HEK293 (cell line): ENCODE measurements at regions not wholly inside any gene's neighbourhood (a gene's known extent, or its start where the extent isn't known, plus 50 kb on each side); places are given as distances from the start of the nearest gene placed in this dataset.

Experiments
- CTCF ChIA-PET: fragments of 350-600 bp; formaldehyde crosslinking; extraction: SDS; loops from one replicate; lab custom pipeline; 2021; ENCODE audit warnings: antibody characterized with exemption; lab: Yijun Ruan, JAX
- POLR2A ChIA-PET: fragments of 300-600 bp; formaldehyde crosslinking; extraction: SDS; loops from one replicate; lab custom pipeline; 2020; ENCODE audit warnings: antibody characterized with exemption, inconsistent platforms; lab: Yijun Ruan, JAX
- H3K27ac ChIP-seq: fragments of 200-500 bp; sonication (Bioruptor generic); 2 replicates; pipeline ENCODE4 v1.5.1; 2014; ENCODE audit warnings: low read depth, low read length, control low read depth, inconsistent platforms; ENCODE audit errors: extremely low read depth
- H3K36me3 ChIP-seq, 2 experiments: fragments of 200-500 bp in 1 of 2; sonication (Bioruptor generic) in 1 of 2; 1 replicate in 1 of 2; 2 replicates in 1 of 2; pipeline ENCODE4 v1.5.1; 2014 to 2017; ENCODE audit warnings: inconsistent platforms in 2 of 2, low read length in 2 of 2; ENCODE audit not compliant: control insufficient read depth in 2 of 2, insufficient read depth in 1 of 2
- H3K4me1 ChIP-seq: fragments of 200-500 bp; sonication (Bioruptor generic); 2 replicates; pipeline ENCODE4 v1.5.1; 2014; ENCODE audit warnings: mild to moderate bottlenecking, low read length, inconsistent platforms; ENCODE audit not compliant: control insufficient read depth, insufficient read depth
- H3K4me3 ChIP-seq: 2 replicates; pipeline ENCODE4 v1.5.1; 2011; ENCODE audit warnings: low read depth, mild to moderate bottlenecking, control low read depth, low read length, moderate library complexity
- H3K9me3 ChIP-seq: fragments of 200-500 bp; sonication (Bioruptor generic); 2 replicates; pipeline ENCODE4 v1.5.1; 2014; ENCODE audit warnings: low read depth, low read length, inconsistent platforms; ENCODE audit not compliant: control insufficient read depth, insufficient read depth
- FEZF1 ChIP-seq: fragments of 450-650 bp; formaldehyde crosslinking; IDR thresholded peaks from 2 replicates; pipeline ENCODE4 v1.5.1; 2016; ENCODE audit warnings: missing biosample characterization, missing genetic modification characterization
- MZF1 ChIP-seq: fragments of 450-650 bp; formaldehyde crosslinking; IDR thresholded peaks from 2 replicates; pipeline ENCODE4 v1.5.1; 2017; ENCODE audit warnings: missing biosample characterization, missing genetic modification characterization, borderline replicate concordance
- OSR2 ChIP-seq: fragments of 450-650 bp; formaldehyde crosslinking; IDR thresholded peaks from 2 replicates; pipeline ENCODE4 v1.5.1; 2016; ENCODE audit warnings: missing biosample characterization, missing genetic modification characterization
- REST ChIP-seq: fragments of 450-650 bp; formaldehyde crosslinking; IDR thresholded peaks from 2 replicates; pipeline ENCODE4 v1.5.1; 2016; ENCODE audit warnings: missing biosample characterization, missing genetic modification characterization
- SALL2 ChIP-seq: fragments of 450-650 bp; formaldehyde crosslinking; IDR thresholded peaks from 2 replicates; pipeline ENCODE4 v1.5.0; 2017; ENCODE audit warnings: missing biosample characterization, mild to moderate bottlenecking, missing genetic modification characterization, borderline replicate concordance
- TCF7L2 ChIP-seq: IDR thresholded peaks from 2 replicates; pipeline ENCODE4 v1.6.1; 2011; ENCODE audit warnings: low read depth, mild to moderate bottlenecking, inconsistent platforms, low read length, moderate library complexity, borderline replicate concordance
- YY2 ChIP-seq: fragments of 450-650 bp; formaldehyde crosslinking; IDR thresholded peaks from 2 replicates; pipeline ENCODE4 v1.5.1; 2016; ENCODE audit warnings: missing biosample characterization, missing genetic modification characterization
- ZFP69B ChIP-seq: fragments of 450-650 bp; formaldehyde crosslinking; IDR thresholded peaks from 2 replicates; pipeline ENCODE4 v1.5.1; 2016; ENCODE audit warnings: missing biosample characterization, missing genetic modification characterization
- ZIC2 ChIP-seq: fragments of 450-650 bp; formaldehyde crosslinking; IDR thresholded peaks from 2 replicates; pipeline ENCODE4 v1.5.1; 2016; ENCODE audit warnings: missing biosample characterization, missing genetic modification characterization
- ZNF112 ChIP-seq: fragments of 450-650 bp; formaldehyde crosslinking; IDR thresholded peaks from 2 replicates; pipeline ENCODE4 v1.5.0; 2017; ENCODE audit warnings: missing biosample characterization, missing genetic modification characterization
- ZNF114 ChIP-seq: fragments of 450-650 bp; formaldehyde crosslinking; IDR thresholded peaks from 2 replicates; pipeline ENCODE4 v1.5.0; 2017; ENCODE audit warnings: missing biosample characterization, missing genetic modification characterization
- ZNF146 ChIP-seq: fragments of 450-650 bp; formaldehyde crosslinking; IDR thresholded peaks from 2 replicates; pipeline ENCODE4 v1.5.1; 2016; ENCODE audit warnings: missing biosample characterization, missing genetic modification characterization
- ZNF248 ChIP-seq: fragments of 450-650 bp; formaldehyde crosslinking; IDR thresholded peaks from 2 replicates; pipeline ENCODE4 v1.5.1; 2017; ENCODE audit warnings: missing biosample characterization, missing genetic modification characterization
- ZNF26 ChIP-seq: fragments of 450-650 bp; formaldehyde crosslinking; IDR thresholded peaks from 2 replicates; pipeline ENCODE4 v1.5.1; 2016; ENCODE audit warnings: missing biosample characterization, missing genetic modification characterization
- ZNF426 ChIP-seq: fragments of 450-650 bp; formaldehyde crosslinking; IDR thresholded peaks from 2 replicates; pipeline ENCODE4 v1.5.1; 2017; ENCODE audit warnings: missing biosample characterization, missing genetic modification characterization, mild to moderate bottlenecking, inconsistent platforms, moderate library complexity
- ZNF580 ChIP-seq: fragments of 450-650 bp; formaldehyde crosslinking; IDR thresholded peaks from 2 replicates; pipeline ENCODE4 v1.5.1; 2016; ENCODE audit warnings: missing biosample characterization, missing genetic modification characterization
- ZNF600 ChIP-seq: fragments of 450-650 bp; formaldehyde crosslinking; IDR thresholded peaks from 2 replicates; pipeline ENCODE4 v1.5.1; 2016; ENCODE audit warnings: missing biosample characterization, missing genetic modification characterization
- ZNF621 ChIP-seq: fragments of 450-650 bp; formaldehyde crosslinking; IDR thresholded peaks from 2 replicates; pipeline ENCODE4 v1.5.1; 2017; ENCODE audit warnings: missing biosample characterization, missing genetic modification characterization
- ZNF623 ChIP-seq: fragments of 450-650 bp; formaldehyde crosslinking; IDR thresholded peaks from 2 replicates; pipeline ENCODE4 v1.5.1; 2016; ENCODE audit warnings: missing biosample characterization, missing genetic modification characterization
- ZNF768 ChIP-seq: fragments of 450-650 bp; formaldehyde crosslinking; IDR thresholded peaks from 2 replicates; pipeline ENCODE4 v1.5.1; 2018; ENCODE audit warnings: missing biosample characterization, mild to moderate bottlenecking, missing genetic modification characterization
- ZNF837 ChIP-seq: fragments of 450-650 bp; formaldehyde crosslinking; IDR thresholded peaks from 2 replicates; pipeline ENCODE4 v1.5.1; 2016; ENCODE audit warnings: missing biosample characterization, missing genetic modification characterization
- ZNF843 ChIP-seq: fragments of 450-650 bp; formaldehyde crosslinking; IDR thresholded peaks from 2 replicates; pipeline ENCODE4 v1.5.1; 2016; ENCODE audit warnings: missing biosample characterization, missing genetic modification characterization
- ZSCAN23 ChIP-seq: fragments of 450-650 bp; formaldehyde crosslinking; IDR thresholded peaks from 2 replicates; pipeline ENCODE4 v1.5.1; 2016; ENCODE audit warnings: missing biosample characterization, missing genetic modification characterization

GRCh38 chr4:171015441-171015840 is 797.8 kb upstream of the GALNTL6 start (continued):
- TF ChIP-seq ZNF621 (tag by site-specific recombination) (no peak), ZNF112 (tag by site-specific recombination) (no peak), ZNF768 (no peak), MZF1 (no peak), ZNF837 (tag by site-specific recombination) (no peak), REST (tag by site-specific recombination) (no peak)

- Histone ChIP-seq H3K9me3 (no peaks in the 10 kb centered on the region), H3K4me3 (no peak overlapping the region), H3K27ac (no peak overlapping the region), H3K36me3 (no peaks in the 10 kb centered on the region), H3K4me1 (no peaks in the 10 kb centered on the region)
- CTCF ChIA-PET, result no interaction called here
- POLR2A ChIA-PET, result no interaction called here
- TF ChIP-seq YY2 (tag by site-specific recombination) (no peak), ZIC2 (tag by site-specific recombination) (no peak), ZSCAN23 (no peak), OSR2 (tag by site-specific recombination) (no peak), ZFP69B (tag by site-specific recombination) (no peak), ZNF248 (tag by site-specific recombination) (no peak), ZNF426 (tag by site-specific recombination) (no peak), ZNF114 (tag by site-specific recombination) (no peak), TCF7L2 (no peak), ZNF600 (no peak), ZNF26 (tag by site-specific recombination) (no peak), MZF1 (no peak), ZNF843 (tag by site-specific recombination) (no peak), SALL2 (no peak), ZNF146 (tag by site-specific recombination) (no peak), ZNF623 (tag by site-specific recombination) (no peak), FEZF1 (tag by site-specific recombination) (no peak), ZNF580 (tag by site-specific recombination) (no peak)
These were observed 805.4 kb upstream of the GALNTL6 start for GRCh38 chr4:171007618-171008390.
